ENCODE measurements at regions not wholly inside any gene's neighbourhood (a gene's known extent, or its start where the extent isn't known, plus 50 kb on each side); places are given as distances from the start of the nearest gene placed in this dataset.

GRCh38 chr2:157125685-157126084 lies 131.8 kb upstream of the GALNT5 start:
- TF ChIP-seq HMGXB4 (CRISPR knock-in tag; IDR thresholded peaks at IDR 0.05; ENCODE audit: borderline replicate concordance) = no peak
- no peak for TF ChIP-seq CTCF (IDR thresholded peaks at IDR 0.05)
- TF ChIP-seq MAX (IDR thresholded peaks at IDR 0.05) = no peak
- no peak for TF ChIP-seq EP300 (IDR thresholded peaks at IDR 0.05)
- no peak for TF ChIP-seq HDAC2 (IDR thresholded peaks at IDR 0.05)
- TF ChIP-seq JUN (IDR thresholded peaks at IDR 0.05) = no peak
- no peak for TF ChIP-seq ZC3H11A (IDR thresholded peaks at IDR 0.05)
- TF ChIP-seq EHMT2 (IDR thresholded peaks at IDR 0.05; ENCODE audit: low read depth) = no peak
- TF ChIP-seq POLR2A (IDR thresholded peaks at IDR 0.05; ENCODE audit: low read length) = no peak

All from A549 (cell line).